ENCODE measurements at regions not wholly inside any gene's neighbourhood (a gene's known extent, or its start where the extent isn't known, plus 50 kb on each side); places are given as distances from the start of the nearest gene placed in this dataset.

GRCh38 chr9:31168161-31168560 lies 1216.3 kb upstream of the ACO1 start:
- Histone ChIP-seq H2BK120ac (replicated peaks; ENCODE audit: low read depth, low read length) (no peak overlapping the region), H4K8ac (ENCODE audit: extremely low read depth, insufficient read depth, low read length) (no peak overlapping the region), H3K36me3 (ENCODE audit: control insufficient read depth in 2 of 4, insufficient read depth in 4 of 4, low read length in 3 of 4) (no peaks in the 10 kb centered on the region), H2BK20ac (ENCODE audit: low read length) (no peak overlapping the region), H2AFZ (ENCODE audit: low read length) (no peak overlapping the region), H3K79me2 (ENCODE audit: control insufficient read depth in 1 of 2, insufficient read depth in 2 of 2, low read length in 2 of 2) (no peaks in the 10 kb centered on the region), H2BK15ac (ENCODE audit: low read length) (no peak overlapping the region), H3K27me3 (replicated peaks in 1 of 4; ENCODE audit: control insufficient read depth in 3 of 4, extremely low read depth in 1 of 4, insufficient read depth in 3 of 4, low read length in 3 of 4) (no peaks in the 10 kb centered on the region), H3K23ac (ENCODE audit: insufficient read length) (no peak overlapping the region), H3K14ac (ENCODE audit: insufficient read length) (no peak overlapping the region), H3K4me1 (replicated peaks in 1 of 4; ENCODE audit: control insufficient read depth in 3 of 4, insufficient read depth in 4 of 4, low read length in 3 of 4) (no peaks in the 10 kb centered on the region), H3K4ac (replicated peaks; ENCODE audit: insufficient read length, low read depth, low read length) (no peak overlapping the region), H2BK12ac (ENCODE audit: low read depth, low read length) (no peak overlapping the region), H3K23me2 (ENCODE audit: low read depth, low read length) (peaks cover 2% of the 10 kb centered on the region; the same call in 1 of the 2 replicates), H3K4me2 (ENCODE audit: insufficient read depth in 1 of 2, low read depth in 2 of 2, low read length in 2 of 2) (no peak overlapping the region), H4K20me1 (replicated peaks in 1 of 2; ENCODE audit: control insufficient read depth in 1 of 2, insufficient read depth in 2 of 2, low read length in 2 of 2) (no peaks in the 10 kb centered on the region), H3K4me3 (ENCODE audit: extremely low read depth in 1 of 4, insufficient read depth in 2 of 4, low read depth in 3 of 4, low read length in 4 of 4) (no peak overlapping the region), H4K91ac (replicated peaks; ENCODE audit: insufficient read length, low read length) (no peak overlapping the region), H3K27ac (ENCODE audit: low read depth, low read length) (no peak overlapping the region), H2BK5ac (ENCODE audit: low read depth, low read length) (no peak overlapping the region), H2AK5ac (ENCODE audit: low read depth, low read length) (no peak overlapping the region), H3K9ac (replicated peaks in 1 of 4; ENCODE audit: extremely low read depth in 1 of 4, low read depth in 3 of 4, low read length in 3 of 4) (no peak overlapping the region), H3K18ac (ENCODE audit: extremely low read depth, low read length) (no peak overlapping the region), H3K79me1 (ENCODE audit: low read depth, low read length) (no peaks in the 10 kb centered on the region), H4K5ac (ENCODE audit: insufficient read length, low read depth, low read length) (no peak overlapping the region), H3K56ac (replicated peaks; ENCODE audit: insufficient read length, low read depth, low read length) (no peak overlapping the region), H3K9me3 (ENCODE audit: insufficient read depth in 2 of 2, low read depth in 1 of 2, low read length in 1 of 2) (no peaks in the 10 kb centered on the region)
- FAIRE-seq (no peak), DNase-seq (ENCODE audit: low read depth in 1 of 2, low spot score in 2 of 2) (no peak)
- no peak for TF ChIP-seq CEBPB (IDR thresholded peaks at IDR 0.05; ENCODE audit: low read depth, low read length)
- TF ChIP-seq CTCF (IDR thresholded peaks at IDR 0.05; ENCODE audit: control extremely low read depth in 1 of 3, insufficient read depth in 1 of 3, low read depth in 1 of 3, low read length in 3 of 3), result no peak
- TF ChIP-seq ATF3 (IDR thresholded peaks at IDR 0.05; ENCODE audit: insufficient read depth, low read depth, low read length), result no peak
- TF ChIP-seq EZH2 (IDR thresholded peaks at IDR 0.05; ENCODE audit: low read depth, low read length, severe bottlenecking), result no peak
- no peak for TF ChIP-seq CTBP2 (IDR thresholded peaks at IDR 0.05; ENCODE audit: borderline replicate concordance, insufficient read depth, insufficient read length, low read length)
- no peak for TF ChIP-seq FOSL1 (IDR thresholded peaks at IDR 0.05; ENCODE audit: insufficient read depth, low read depth, low read length)
- no peak for TF ChIP-seq TBP (IDR thresholded peaks at IDR 0.05; ENCODE audit: low read depth, low read length)
- TF ChIP-seq SIRT6 (IDR thresholded peaks at IDR 0.05; ENCODE audit: low read length), result no peak
- TF ChIP-seq E2F6 (IDR thresholded peaks at IDR 0.05), result no peak
- TF ChIP-seq NANOG (IDR thresholded peaks at IDR 0.05; ENCODE audit: insufficient read depth, low read depth, low read length, poor library complexity, severe bottlenecking), result no peak
- POLR2A ChIA-PET (ENCODE audit: partially characterized antibody), result no interaction called here
- CTCF ChIA-PET (ENCODE audit: partially characterized antibody), result no interaction called here
